Activated CD8-positive, alpha-beta memory T cell treated with anti-CD3 and anti-CD28 coated beads, Interleukin-2, amount 50 U/mL, for 24 hours (primary cell): ENCODE measurements at regions not wholly inside any gene's neighbourhood (a gene's known extent, or its start where the extent isn't known, plus 50 kb on each side); places are given as distances from the start of the nearest gene placed in this dataset.

Experiments used
- DNase-seq: peaks from one replicate; pipeline ENCODE4 v3.0.0-alpha.2; 2020; ENCODE audit errors: extremely low read depth

DNA sequence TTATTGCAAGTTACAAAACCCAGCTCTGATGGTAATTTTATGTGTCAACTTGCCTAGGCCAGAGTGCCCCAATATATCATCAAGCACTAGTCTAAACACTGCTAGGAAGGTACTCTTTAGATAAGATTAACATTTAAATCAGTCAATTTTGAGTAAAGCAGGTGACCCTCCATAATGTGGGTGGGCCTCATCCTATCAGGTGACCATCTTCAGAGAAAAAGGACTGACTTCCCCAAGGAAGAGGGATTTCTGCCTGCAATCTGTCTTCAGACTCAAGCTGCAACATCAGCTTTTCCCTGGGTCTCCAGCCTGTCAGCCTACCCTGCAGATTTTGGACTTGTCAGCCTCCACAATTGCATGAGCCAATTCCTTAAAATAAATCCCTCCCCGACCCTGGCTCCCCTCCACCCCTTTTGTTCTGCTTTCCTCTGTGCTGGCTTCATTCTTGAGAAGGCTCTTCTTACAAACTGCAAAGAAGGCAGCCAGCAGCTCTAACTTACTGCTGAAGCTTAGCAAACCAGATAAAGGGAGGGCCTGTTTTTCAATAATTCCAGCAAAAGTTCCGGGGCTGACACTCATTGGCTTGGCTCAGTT is 56.4 kb upstream of the RUNX3 start:
- DNase-seq: no peak

DNA sequence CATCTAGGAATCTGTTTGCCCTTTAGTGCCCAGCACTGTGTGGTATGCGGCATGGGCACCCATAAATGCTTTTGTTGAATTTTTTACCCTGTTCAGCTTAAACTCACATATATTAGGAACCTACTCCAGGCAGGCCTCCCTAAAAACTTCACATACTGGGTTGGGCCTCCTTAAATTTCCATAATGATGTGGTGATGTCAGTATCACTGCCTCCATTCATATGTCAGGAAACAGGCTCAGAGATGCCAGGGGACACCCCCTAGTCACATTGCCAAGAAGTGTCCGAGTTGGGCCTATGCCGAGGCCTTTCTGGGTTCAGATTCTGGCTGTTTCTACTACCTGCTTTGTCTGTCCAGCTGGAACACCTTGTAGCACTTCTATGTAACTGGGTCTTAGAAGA is 55.7 kb upstream of the RUNX3 start:
- no peak for DNase-seq

GRCh38 chr1:24984800-24985522 is 54.9 kb upstream of the RUNX3 start:
- no peak for DNase-seq

DNA sequence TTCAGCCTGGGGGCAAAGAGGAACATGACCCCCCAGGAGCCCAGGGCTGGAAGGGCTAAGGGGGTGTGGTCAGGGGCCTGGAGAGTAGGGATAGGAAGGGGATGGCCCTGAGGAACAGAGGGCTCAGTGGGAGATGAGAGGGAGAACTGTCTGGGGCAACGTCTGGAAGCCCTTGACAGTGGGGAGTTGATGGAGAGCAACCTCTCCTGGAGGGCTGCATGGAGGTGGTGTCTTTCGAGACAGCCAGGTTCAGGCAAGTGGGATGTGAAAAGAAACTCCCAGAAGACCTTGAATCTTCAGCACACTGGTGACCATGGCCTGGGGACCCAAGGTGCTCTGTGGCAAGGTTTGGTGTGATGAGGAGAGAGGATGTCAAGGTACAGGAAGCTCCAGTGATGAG is 54.2 kb upstream of the RUNX3 start:
- DNase-seq: no peak

DNA sequence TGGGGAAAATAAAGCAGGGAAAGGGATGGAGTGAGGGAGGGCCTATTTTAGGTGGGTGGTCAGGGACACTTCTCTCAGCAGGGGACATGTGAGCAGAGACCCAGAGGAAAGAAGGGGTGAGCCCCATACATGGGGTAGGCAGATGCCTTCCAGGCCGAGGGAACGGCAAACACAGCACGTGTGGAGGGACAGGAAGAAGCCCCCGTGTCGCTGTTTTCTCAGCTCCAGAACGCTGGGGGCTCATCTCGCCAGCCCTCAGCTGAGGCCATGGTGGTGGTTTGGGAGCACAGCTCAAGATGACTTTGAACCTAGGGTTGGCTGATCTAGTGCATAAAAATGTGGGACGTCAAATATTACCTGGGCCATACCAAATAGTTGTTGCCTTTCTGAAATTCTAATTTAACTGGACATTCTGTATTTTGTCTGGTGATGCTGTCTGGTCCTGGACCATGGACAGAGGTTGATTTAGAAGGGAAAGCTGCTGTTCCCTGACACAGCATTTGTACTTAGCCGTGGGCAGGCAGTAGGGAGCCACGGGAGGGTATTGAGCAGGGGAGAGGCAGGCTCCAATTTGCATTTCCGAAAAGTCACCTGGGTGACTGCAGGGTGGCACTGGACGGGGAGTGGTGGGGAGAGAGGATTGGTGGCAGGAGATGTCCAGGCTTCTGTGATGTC is 53.1 kb upstream of the RUNX3 start:
- no peak for DNase-seq

GRCh38 chr1:24981631-24982005 is 51.5 kb upstream of the RUNX3 start:
- DNase-seq: no peak

DNA sequence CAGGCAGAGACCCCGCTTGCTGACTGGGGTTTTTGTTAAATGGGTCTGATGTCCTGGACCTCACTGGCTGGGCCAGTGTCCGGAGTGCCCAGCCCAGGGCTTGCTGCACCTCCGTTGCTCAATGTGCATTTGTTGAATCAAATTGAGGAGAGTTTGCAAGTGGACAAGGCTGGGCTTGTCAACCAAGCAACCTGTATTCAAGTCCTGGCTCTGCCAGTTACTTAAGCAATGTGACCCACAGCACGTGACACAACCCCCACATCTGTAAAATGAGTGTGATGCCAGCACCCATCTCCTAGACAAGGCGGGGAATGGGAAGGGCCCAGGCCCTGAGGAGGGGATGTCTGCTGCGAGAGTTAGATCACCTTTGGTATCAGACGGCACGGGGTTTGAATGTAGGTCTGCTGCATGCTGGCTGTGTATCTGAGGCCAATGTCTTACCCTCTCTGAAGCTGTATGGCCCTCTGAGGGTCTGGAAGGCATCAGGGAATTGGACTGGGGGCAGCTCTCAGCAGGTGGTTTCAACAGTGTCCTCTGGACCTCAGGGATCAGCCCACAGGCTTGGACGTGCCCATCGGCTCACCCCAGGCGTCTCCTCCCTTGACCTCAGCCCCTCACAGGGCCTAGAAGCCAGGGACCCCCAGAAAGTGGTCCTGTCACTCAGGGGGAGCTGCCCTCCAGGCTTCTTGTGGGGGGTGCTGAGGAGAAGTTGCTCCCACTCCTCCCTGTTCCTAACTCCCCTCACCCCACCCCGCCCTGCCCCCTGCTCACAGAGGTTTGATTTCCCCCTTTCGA is 51.0 kb upstream of the RUNX3 start:
- DNase-seq: no peak
